A549 (cell line): ENCODE measurements at regions not wholly inside any gene's neighbourhood (a gene's known extent, or its start where the extent isn't known, plus 50 kb on each side); places are given as distances from the start of the nearest gene placed in this dataset.

Source experiments
- CBX2 ChIP-seq: fragments of 200-600 bp; sonication (generic); IDR thresholded peaks from 2 replicates; pipeline ENCODE4 v1.6.1; 2016; ENCODE audit warnings: low read depth, mild to moderate bottlenecking, borderline replicate concordance
- CTCF ChIP-seq: fragments of >200 bp; sonication (Bioruptor Twin); formaldehyde crosslinking; IDR thresholded peaks from 3 replicates; pipeline ENCODE4 v1.5.1; 2016
- EP300 ChIP-seq, 2 experiments: fragments of >200 bp; sonication (Bioruptor Twin); formaldehyde crosslinking; IDR thresholded peaks; 2 replicates in 1 of 2; 3 replicates in 1 of 2; pipeline ENCODE4 v1.6.1; 2016 to 2017
- FOSB ChIP-seq: fragments of 250-450 bp; sonication (Bioruptor Pico); IDR thresholded peaks from 2 replicates; pipeline ENCODE4 v1.5.0; 2020; ENCODE audit warnings: mild to moderate bottlenecking, moderate library complexity
- JUNB ChIP-seq: fragments of >200 bp; sonication (Bioruptor Twin); formaldehyde crosslinking; IDR thresholded peaks from 2 replicates; pipeline ENCODE4 v1.6.1; 2016
- MAFK ChIP-seq: fragments of 450-650 bp; IDR thresholded peaks from 2 replicates; pipeline ENCODE4 v1.6.1; 2014; ENCODE audit not compliant: partially characterized antibody
- MYC ChIP-seq: IDR thresholded peaks from 2 replicates; pipeline ENCODE4 v1.6.1; 2012; ENCODE audit warnings: mild to moderate bottlenecking, inconsistent platforms, low read length, improper control_type of control experiment, borderline replicate concordance
- POLR2A ChIP-seq: IDR thresholded peaks from 2 replicates; pipeline ENCODE4 v1.6.1; 2012; ENCODE audit warnings: mild to moderate bottlenecking, low read length
- POLR2AphosphoS2 ChIP-seq: conservative IDR thresholded peaks from 2 replicates; pipeline ENCODE4 v1.6.1; 2012; ENCODE audit warnings: low read length, improper control_type of control experiment, inconsistent platforms
- ZC3H11A ChIP-seq: fragments of 450-650 bp; IDR thresholded peaks from 2 replicates; pipeline ENCODE4 v1.6.1; 2014; ENCODE audit warnings: antibody characterized with exemption, mild to moderate bottlenecking

GRCh38 chr2:215760557-215760956 is 252.8 kb downstream of the MREG start:
- TF ChIP-seq CTCF (no peak), MAFK (no peak), MYC (no peak), POLR2A (no peak), EP300 (IDR thresholded peaks at IDR 0.05) (no peak), CBX2 (no peak), ZC3H11A (no peak), FOSB (CRISPR knock-in tag) (no peak), JUNB (no peak), POLR2AphosphoS2 (no peak)
